ENCODE measurements at regions not wholly inside any gene's neighbourhood (a gene's known extent, or its start where the extent isn't known, plus 50 kb on each side); places are given as distances from the start of the nearest gene placed in this dataset.
"Not testable (repeated sequence)": the region's sequence is repeated elsewhere in the genome, so short reads cannot be mapped to it uniquely, and the experiment has no call there.

DNA sequence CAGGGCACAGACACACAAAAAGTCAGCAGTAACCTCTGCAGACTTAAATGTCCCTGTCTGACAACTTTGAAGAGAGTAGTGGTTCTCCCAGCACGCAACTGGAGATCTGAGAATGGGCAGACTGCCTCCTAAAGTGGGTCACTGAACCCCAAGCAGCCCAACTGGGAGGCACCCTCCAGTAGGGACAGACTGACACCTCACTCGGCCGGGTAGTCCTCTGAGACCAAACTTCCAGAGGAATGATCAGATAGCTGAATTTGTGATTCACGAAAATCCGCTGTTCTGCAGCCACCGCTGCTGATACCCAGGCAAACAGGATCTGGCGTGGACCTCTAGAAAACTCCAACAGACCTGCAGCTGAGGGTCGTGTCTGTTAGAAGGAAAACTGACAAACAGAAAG, 2756.0 kb downstream of the RPIA start:
- TF ChIP-seq POLR2A (IDR thresholded peaks at IDR 0.05), result not testable (repeated sequence)
- TF ChIP-seq, protein P1, sequence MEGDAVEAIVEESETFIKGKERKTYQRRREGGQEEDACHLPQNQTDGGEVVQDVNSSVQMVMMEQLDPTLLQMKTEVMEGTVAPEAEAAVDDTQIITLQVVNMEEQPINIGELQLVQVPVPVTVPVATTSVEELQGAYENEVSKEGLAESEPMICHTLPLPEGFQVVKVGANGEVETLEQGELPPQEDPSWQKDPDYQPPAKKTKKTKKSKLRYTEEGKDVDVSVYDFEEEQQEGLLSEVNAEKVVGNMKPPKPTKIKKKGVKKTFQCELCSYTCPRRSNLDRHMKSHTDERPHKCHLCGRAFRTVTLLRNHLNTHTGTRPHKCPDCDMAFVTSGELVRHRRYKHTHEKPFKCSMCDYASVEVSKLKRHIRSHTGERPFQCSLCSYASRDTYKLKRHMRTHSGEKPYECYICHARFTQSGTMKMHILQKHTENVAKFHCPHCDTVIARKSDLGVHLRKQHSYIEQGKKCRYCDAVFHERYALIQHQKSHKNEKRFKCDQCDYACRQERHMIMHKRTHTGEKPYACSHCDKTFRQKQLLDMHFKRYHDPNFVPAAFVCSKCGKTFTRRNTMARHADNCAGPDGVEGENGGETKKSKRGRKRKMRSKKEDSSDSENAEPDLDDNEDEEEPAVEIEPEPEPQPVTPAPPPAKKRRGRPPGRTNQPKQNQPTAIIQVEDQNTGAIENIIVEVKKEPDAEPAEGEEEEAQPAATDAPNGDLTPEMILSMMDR (IDR thresholded peaks at IDR 0.05), result not testable (repeated sequence)
